ENCODE measurements at regions not wholly inside any gene's neighbourhood (a gene's known extent, or its start where the extent isn't known, plus 50 kb on each side); places are given as distances from the start of the nearest gene placed in this dataset.

DNA sequence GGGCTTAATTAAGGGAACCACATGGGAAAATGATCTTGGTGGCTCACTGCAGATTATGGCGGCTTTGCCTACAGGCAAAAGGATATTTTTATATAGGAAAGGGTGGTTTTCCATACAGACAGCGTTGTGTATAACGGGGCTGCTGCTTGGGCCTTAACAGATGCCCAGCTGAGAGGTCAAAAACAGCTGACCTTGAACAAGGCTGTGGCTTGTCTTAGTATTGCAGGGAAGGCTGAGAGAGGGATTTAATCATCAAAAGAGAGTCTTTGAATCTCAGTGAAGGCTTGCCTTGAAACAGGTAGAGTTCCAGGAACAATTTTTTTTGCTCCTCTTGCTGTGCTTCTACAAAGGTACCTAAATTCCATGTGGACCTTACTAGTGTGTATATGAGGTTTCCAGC is 301.6 kb upstream of the C11orf87 start:
- Histone ChIP-seq H3K9me3 (ENCODE audit: low read length) (no peaks in the 10 kb centered on the region), H3K27me3 (ENCODE audit: low read length) (0 out of 2 replicates have a peak, but pooled peaks cover 3% of the 10 kb centered on the region), H3K27ac (ENCODE audit: low read length) (no peak overlapping the region), H3K4me3 (ENCODE audit: low read length) (no peak overlapping the region), H3K9ac (ENCODE audit: low read length) (no peak overlapping the region), H3K79me2 (ENCODE audit: low read length) (no peaks in the 10 kb centered on the region), H2AFZ (ENCODE audit: low read length) (no peak overlapping the region), H4K20me1 (ENCODE audit: insufficient read depth, low read depth, low read length) (no peaks in the 10 kb centered on the region), H3K9me2 (replicated peaks; ENCODE audit: insufficient read depth, low read length) (no peaks in the 10 kb centered on the region), H3K4me1 (ENCODE audit: low read length) (no peaks in the 10 kb centered on the region), H3K4me2 (ENCODE audit: low read depth, low read length, poor library complexity, severe bottlenecking) (no peak overlapping the region), H3K36me3 (ENCODE audit: insufficient read depth, low read length) (no peaks in the 10 kb centered on the region)
- no peak for DNase-seq

DNA sequence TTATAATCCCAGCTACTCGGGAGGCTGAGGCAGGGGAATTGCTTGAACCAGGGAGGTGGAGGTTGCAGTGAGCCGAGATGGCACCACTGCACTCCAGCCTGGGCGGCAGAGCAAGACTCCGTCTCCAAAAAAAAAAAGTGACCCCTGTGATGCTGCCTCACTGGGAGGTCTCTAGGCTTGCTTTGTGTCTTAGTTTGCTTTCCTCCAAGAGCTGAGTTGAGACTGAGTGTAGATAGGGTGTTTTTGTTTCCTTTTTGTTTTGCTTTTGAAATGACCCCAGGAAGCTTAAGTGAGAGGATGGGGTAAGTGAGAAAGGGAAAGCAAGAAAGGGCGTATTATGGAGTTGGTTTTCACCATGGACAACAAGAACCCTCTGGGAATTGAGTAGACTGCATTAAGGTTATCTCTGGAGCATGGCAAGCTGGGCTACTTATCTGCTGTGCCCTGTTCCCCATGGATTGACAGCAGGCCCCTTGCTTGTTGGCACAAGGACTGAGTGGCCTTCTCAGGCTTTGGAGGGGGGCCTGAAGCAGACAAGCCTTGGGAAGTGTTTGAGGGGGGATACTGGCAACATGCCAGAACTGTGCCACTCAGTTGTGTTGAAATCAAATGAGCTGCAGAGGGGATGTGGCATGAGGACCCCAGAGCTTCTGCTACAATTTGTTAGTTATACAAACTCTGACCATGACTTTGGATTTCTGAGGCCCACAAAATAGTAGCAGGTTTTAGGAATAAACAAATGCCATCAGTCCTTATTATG is 300.6 kb upstream of the C11orf87 start:
- 0 out of 2 replicates have a peak, but pooled peaks cover 3% of the 10 kb centered on the region for H3K27me3 ChIP-seq (ENCODE audit: low read length)
- DNase-seq: no peak
- H2AFZ ChIP-seq (ENCODE audit: low read length): no peak overlapping the region
- H3K9me3 ChIP-seq (ENCODE audit: low read length): no peaks in the 10 kb centered on the region
- no peaks in the 10 kb centered on the region for H4K20me1 ChIP-seq (ENCODE audit: insufficient read depth, low read depth, low read length)
- H3K27ac ChIP-seq (ENCODE audit: low read length): no peak overlapping the region
- no peaks in the 10 kb centered on the region for H3K79me2 ChIP-seq (ENCODE audit: low read length)
- no peak overlapping the region for H3K9ac ChIP-seq (ENCODE audit: low read length)
- H3K4me3 ChIP-seq (ENCODE audit: low read length): no peak overlapping the region
- H3K4me2 ChIP-seq (ENCODE audit: low read depth, low read length, poor library complexity, severe bottlenecking): no peak overlapping the region
- H3K4me1 ChIP-seq (ENCODE audit: low read length): no peaks in the 10 kb centered on the region
- H3K36me3 ChIP-seq (ENCODE audit: insufficient read depth, low read length): no peaks in the 10 kb centered on the region
- no peaks in the 10 kb centered on the region for H3K9me2 ChIP-seq (replicated peaks; ENCODE audit: insufficient read depth, low read length)

DNA sequence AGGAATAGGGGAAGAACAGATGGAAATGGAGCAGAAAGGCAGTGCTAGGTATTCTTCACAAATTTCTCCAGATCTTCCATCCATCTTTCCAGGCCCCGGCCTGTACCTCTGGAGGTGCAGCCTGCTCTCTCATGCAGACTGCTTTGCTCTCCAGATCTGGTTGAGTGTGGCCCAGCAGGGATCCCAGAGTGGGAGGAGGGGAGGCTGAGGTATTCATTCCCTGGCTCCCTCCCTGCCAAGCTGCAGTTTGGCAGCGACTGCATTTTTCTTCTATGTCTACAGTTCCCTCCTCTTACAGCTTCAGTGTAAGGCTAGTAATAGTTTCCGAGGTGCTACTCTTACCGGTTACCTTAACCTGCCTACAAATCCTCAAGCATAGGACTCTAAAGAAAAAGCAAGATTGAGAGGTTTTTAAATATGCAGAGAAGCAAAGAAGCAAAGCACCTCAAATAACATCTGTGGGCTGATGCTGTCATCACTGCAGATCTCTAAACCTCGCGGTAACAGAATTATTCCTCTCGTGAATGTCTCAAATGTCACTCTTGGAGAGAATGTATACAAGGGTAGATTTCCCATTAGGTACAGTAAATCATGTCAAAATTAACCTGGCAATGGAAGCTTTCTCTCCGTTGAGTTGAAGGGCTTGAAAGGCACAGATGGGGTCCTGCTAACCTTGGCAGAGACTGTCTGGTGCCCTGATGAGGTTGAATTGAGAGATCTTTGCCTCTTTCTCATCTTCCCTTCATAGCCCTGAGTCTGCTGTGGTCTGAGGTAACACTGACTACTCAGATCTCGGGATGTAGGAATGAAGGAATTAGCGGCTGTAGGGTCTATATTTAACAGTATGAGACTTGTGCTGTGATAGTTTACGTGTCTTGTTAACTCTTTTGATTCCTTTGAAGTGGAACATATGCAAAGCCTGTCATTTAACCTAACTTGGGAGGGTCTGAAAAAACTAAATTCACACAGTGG is 297.9 kb upstream of the C11orf87 start:
- Histone ChIP-seq H3K4me2 (ENCODE audit: low read depth, low read length, poor library complexity, severe bottlenecking) (no peak overlapping the region), H3K9me3 (ENCODE audit: low read length) (no peaks in the 10 kb centered on the region), H3K36me3 (ENCODE audit: insufficient read depth, low read length) (no peaks in the 10 kb centered on the region), H3K4me3 (ENCODE audit: low read length) (no peak overlapping the region), H2AFZ (ENCODE audit: low read length) (no peak overlapping the region), H4K20me1 (ENCODE audit: insufficient read depth, low read depth, low read length) (no peaks in the 10 kb centered on the region), H3K9ac (ENCODE audit: low read length) (no peak overlapping the region), H3K4me1 (ENCODE audit: low read length) (no peaks in the 10 kb centered on the region), H3K9me2 (replicated peaks; ENCODE audit: insufficient read depth, low read length) (no peaks in the 10 kb centered on the region), H3K27ac (ENCODE audit: low read length) (no peak overlapping the region), H3K79me2 (ENCODE audit: low read length) (no peaks in the 10 kb centered on the region), H3K27me3 (ENCODE audit: low read length) (0 out of 2 replicates have a peak, but pooled peaks cover 3% of the 10 kb centered on the region)
- no peak for DNase-seq

DNA sequence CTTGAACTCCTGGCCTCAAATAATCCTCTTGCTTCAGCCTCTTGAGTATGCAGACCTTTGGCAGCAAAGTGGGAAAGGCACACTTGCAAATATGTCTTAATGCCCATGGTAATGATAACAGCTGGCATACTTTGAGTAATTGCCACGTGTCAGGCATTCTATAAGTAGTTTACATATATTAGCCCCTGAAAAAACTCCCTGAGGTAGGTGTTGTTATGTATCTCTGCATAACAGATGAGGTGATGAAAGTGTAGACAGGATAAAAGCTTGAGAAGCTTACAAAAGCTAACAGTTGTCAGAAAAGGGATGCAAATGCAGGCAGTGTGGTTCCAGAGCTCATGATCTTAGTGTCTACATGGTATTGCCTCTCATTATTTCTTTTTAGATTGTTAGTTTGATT is 291.1 kb upstream of the C11orf87 start:
- no peak overlapping the region for H2AFZ ChIP-seq (ENCODE audit: low read length)
- no peaks in the 10 kb centered on the region for H3K36me3 ChIP-seq (ENCODE audit: insufficient read depth, low read length)
- no peaks in the 10 kb centered on the region for H3K9me3 ChIP-seq (ENCODE audit: low read length)
- no peaks in the 10 kb centered on the region for H3K4me1 ChIP-seq (ENCODE audit: low read length)
- H4K20me1 ChIP-seq (ENCODE audit: insufficient read depth, low read depth, low read length): no peaks in the 10 kb centered on the region
- no peaks in the 10 kb centered on the region for H3K79me2 ChIP-seq (ENCODE audit: low read length)
- no peak overlapping the region for H3K4me2 ChIP-seq (ENCODE audit: low read depth, low read length, poor library complexity, severe bottlenecking)
- H3K4me3 ChIP-seq (ENCODE audit: low read length): no peak overlapping the region
- no peak for DNase-seq
- no peaks in the 10 kb centered on the region for H3K27me3 ChIP-seq (ENCODE audit: low read length)
- no peak overlapping the region for H3K9ac ChIP-seq (ENCODE audit: low read length)
- no peaks in the 10 kb centered on the region for H3K9me2 ChIP-seq (replicated peaks; ENCODE audit: insufficient read depth, low read length)
- no peak overlapping the region for H3K27ac ChIP-seq (ENCODE audit: low read length)

DNA sequence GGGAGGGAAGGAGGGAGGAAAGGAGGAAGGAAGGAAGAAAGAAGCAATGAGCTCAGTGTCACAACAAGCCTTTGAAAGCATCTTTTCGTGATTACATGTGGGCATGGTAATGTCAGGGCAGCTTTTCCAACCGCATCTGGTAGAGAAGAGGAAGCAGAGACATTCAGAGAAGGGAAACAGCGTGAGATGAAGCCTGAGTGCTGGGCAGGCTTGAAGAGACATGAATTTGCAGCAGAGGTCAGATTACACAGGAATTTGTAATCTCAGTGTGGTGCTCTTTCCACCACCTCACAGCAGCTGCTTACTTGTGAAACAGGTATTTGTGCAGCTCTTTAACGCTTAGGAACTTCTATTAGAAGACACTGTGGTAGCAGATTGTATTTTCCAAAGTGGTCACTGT is 289.5 kb upstream of the C11orf87 start:
- Histone ChIP-seq H3K4me2 (ENCODE audit: low read depth, low read length, poor library complexity, severe bottlenecking) (no peak overlapping the region), H3K36me3 (ENCODE audit: insufficient read depth, low read length) (no peaks in the 10 kb centered on the region), H3K4me3 (ENCODE audit: low read length) (no peak overlapping the region), H4K20me1 (ENCODE audit: insufficient read depth, low read depth, low read length) (no peaks in the 10 kb centered on the region), H3K79me2 (ENCODE audit: low read length) (no peaks in the 10 kb centered on the region), H3K9ac (ENCODE audit: low read length) (no peak overlapping the region), H3K9me2 (replicated peaks; ENCODE audit: insufficient read depth, low read length) (no peaks in the 10 kb centered on the region), H2AFZ (ENCODE audit: low read length) (no peak overlapping the region), H3K27ac (ENCODE audit: low read length) (no peak overlapping the region), H3K27me3 (ENCODE audit: low read length) (no peaks in the 10 kb centered on the region), H3K4me1 (ENCODE audit: low read length) (no peaks in the 10 kb centered on the region), H3K9me3 (ENCODE audit: low read length) (no peaks in the 10 kb centered on the region)
- no peak for DNase-seq

DNA sequence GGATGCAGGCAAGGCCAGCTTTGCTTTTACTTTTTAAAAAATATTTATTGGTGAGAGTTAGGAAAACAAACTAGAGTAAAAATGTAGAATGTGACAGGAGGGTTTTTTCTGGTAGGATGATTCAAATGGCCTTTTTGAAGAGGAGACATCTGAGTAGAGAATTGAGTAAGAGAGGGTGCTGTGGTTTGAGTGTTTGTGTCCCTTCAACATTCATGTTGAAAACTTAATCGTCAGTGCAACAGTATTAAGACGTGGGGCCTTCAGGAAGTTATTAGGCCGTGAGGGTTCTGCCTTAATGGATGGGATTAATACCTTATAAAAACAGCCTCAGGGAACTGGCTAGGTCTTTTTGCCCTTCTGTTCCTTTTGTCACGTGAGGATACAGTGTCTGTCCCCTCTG is 288.8 kb upstream of the C11orf87 start:
- H3K36me3 ChIP-seq (ENCODE audit: insufficient read depth, low read length): no peaks in the 10 kb centered on the region
- no peak for DNase-seq
- H4K20me1 ChIP-seq (ENCODE audit: insufficient read depth, low read depth, low read length): no peaks in the 10 kb centered on the region
- H3K27ac ChIP-seq (ENCODE audit: low read length): no peak overlapping the region
- no peaks in the 10 kb centered on the region for H3K4me1 ChIP-seq (ENCODE audit: low read length)
- no peaks in the 10 kb centered on the region for H3K9me3 ChIP-seq (ENCODE audit: low read length)
- no peak overlapping the region for H3K4me3 ChIP-seq (ENCODE audit: low read length)
- H3K9ac ChIP-seq (ENCODE audit: low read length): no peak overlapping the region
- H3K79me2 ChIP-seq (ENCODE audit: low read length): no peaks in the 10 kb centered on the region
- H3K9me2 ChIP-seq (replicated peaks; ENCODE audit: insufficient read depth, low read length): no peaks in the 10 kb centered on the region
- H2AFZ ChIP-seq (ENCODE audit: low read length): no peak overlapping the region
- no peak overlapping the region for H3K4me2 ChIP-seq (ENCODE audit: low read depth, low read length, poor library complexity, severe bottlenecking)
- H3K27me3 ChIP-seq (ENCODE audit: low read length): no peaks in the 10 kb centered on the region

DNA sequence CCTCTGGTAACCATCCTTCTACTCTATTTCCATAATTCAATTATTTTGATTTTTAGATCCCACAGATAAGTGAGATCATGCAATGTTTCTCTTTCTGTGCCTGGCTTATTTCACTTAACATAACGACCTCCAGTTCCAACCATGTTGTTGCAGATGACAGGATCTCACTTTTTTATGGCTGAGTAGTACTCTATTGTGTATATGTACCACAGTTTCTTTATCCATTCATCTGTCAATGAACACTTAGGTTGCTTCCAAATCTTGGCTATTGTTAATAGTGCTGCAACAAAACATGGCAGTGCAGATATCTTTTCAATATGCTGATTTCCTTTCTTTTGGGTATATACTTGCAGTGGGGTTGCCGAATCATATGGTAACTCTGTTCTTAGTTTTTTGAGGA is 286.4 kb upstream of the C11orf87 start:
- H3K9ac ChIP-seq (ENCODE audit: low read length): no peak overlapping the region
- no peak overlapping the region for H3K27ac ChIP-seq (ENCODE audit: low read length)
- H4K20me1 ChIP-seq (ENCODE audit: insufficient read depth, low read depth, low read length): no peaks in the 10 kb centered on the region
- H3K9me2 ChIP-seq (replicated peaks; ENCODE audit: insufficient read depth, low read length): no peaks in the 10 kb centered on the region
- no peak overlapping the region for H3K4me2 ChIP-seq (ENCODE audit: low read depth, low read length, poor library complexity, severe bottlenecking)
- H3K4me3 ChIP-seq (ENCODE audit: low read length): no peak overlapping the region
- no peak for DNase-seq
- no peaks in the 10 kb centered on the region for H3K9me3 ChIP-seq (ENCODE audit: low read length)
- no peaks in the 10 kb centered on the region for H3K4me1 ChIP-seq (ENCODE audit: low read length)
- no peaks in the 10 kb centered on the region for H3K79me2 ChIP-seq (ENCODE audit: low read length)
- no peaks in the 10 kb centered on the region for H3K27me3 ChIP-seq (ENCODE audit: low read length)
- H2AFZ ChIP-seq (ENCODE audit: low read length): no peak overlapping the region
- H3K36me3 ChIP-seq (ENCODE audit: insufficient read depth, low read length): no peaks in the 10 kb centered on the region

DNA sequence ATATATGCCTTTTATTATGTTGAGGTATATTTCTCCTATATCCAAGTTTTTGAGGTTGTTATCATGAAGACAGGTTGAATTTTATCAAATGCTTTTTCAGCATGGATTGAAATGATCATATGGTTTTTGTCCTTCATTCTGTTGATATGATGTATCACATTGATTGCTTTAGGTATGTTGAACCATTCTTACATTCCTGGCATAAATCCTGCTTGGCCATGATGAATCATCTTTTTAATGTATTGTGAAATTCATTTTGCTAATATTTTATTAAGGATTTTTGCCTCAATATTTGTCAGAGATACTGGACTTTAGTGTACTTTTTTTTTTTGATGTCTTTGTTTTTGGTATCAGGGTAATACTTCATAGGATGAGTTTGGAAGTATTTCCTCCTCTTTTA is 283.8 kb upstream of the C11orf87 start:
- DNase-seq: no peak
- Histone ChIP-seq H3K27ac (ENCODE audit: low read length) (no peak overlapping the region), H3K9ac (ENCODE audit: low read length) (no peak overlapping the region), H3K4me2 (ENCODE audit: low read depth, low read length, poor library complexity, severe bottlenecking) (no peak overlapping the region), H3K9me3 (ENCODE audit: low read length) (no peaks in the 10 kb centered on the region), H2AFZ (ENCODE audit: low read length) (no peak overlapping the region), H4K20me1 (ENCODE audit: insufficient read depth, low read depth, low read length) (no peaks in the 10 kb centered on the region), H3K27me3 (ENCODE audit: low read length) (no peaks in the 10 kb centered on the region), H3K79me2 (ENCODE audit: low read length) (no peaks in the 10 kb centered on the region), H3K9me2 (replicated peaks; ENCODE audit: insufficient read depth, low read length) (no peaks in the 10 kb centered on the region), H3K4me1 (ENCODE audit: low read length) (no peaks in the 10 kb centered on the region), H3K36me3 (ENCODE audit: insufficient read depth, low read length) (no peaks in the 10 kb centered on the region), H3K4me3 (ENCODE audit: low read length) (no peak overlapping the region)
